A673 (cell line): ENCODE measurements at regions not wholly inside any gene's neighbourhood (a gene's known extent, or its start where the extent isn't known, plus 50 kb on each side); places are given as distances from the start of the nearest gene placed in this dataset.

Source experiments
- CTCF ChIP-seq: fragments of 300-800, 200-600 bp; sonication (generic); conservative IDR thresholded peaks from 2 replicates; pipeline ENCODE4 v1.5.1; 2017; ENCODE audit warnings: low read depth, mild to moderate bottlenecking, antibody characterized with exemption, low read length, moderate library complexity, mixed read lengths
- EZH2 ChIP-seq: fragments of 200-600 bp; sonication (generic); IDR thresholded peaks from 2 replicates; pipeline ENCODE4 v1.6.1; 2017; ENCODE audit warnings: borderline replicate concordance, low read depth, mild to moderate bottlenecking, mixed read lengths, antibody characterized with exemption, low read length; ENCODE audit not compliant: poor library complexity, severe bottlenecking

GRCh38 chr9:19620326-19620725 is 168.5 kb downstream of the SLC24A2 start:
- TF ChIP-seq CTCF (no peak), EZH2 (no peak)
